ENCODE measurements at regions not wholly inside any gene's neighbourhood (a gene's known extent, or its start where the extent isn't known, plus 50 kb on each side); places are given as distances from the start of the nearest gene placed in this dataset.

DNA sequence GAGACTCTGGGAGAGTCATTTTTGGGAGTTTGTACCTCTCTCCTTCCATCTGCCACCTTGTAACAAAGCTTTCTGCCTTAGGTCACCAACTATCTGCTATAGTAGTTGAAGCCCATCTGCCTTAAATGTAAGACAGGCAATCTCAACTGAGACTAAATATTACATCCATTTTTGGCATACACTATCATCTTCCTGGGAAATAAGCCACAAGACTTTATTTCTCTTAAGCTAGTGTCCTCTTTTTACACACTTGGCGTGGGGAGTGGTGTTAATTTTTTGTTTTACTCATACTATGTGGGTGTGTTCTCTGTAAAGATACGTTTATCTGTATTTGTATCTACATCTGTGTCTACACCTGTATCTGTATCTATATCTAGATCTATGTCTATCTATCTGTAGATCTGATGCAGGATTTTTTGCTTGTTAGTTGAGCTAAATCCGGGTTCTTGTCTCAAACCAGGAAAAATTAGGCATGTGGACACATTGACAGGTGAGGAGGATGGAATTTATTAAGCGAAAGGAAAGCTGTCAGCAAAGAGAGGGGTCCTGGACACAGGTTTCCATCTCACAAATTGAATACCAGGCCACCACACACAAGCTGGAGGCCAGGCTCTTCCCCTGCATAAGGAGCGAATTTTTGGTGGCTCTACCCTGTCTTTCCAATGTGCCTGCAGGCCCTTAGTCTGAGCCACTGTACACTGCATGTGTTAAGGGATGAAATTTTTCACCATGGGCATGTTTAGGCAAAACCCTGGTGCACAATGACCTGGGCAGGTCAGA, 64.8 kb upstream of the RND3 start:
- Histone ChIP-seq H2AFZ (no peak overlapping the region), H3K27ac (ENCODE audit: low read depth) (no peak overlapping the region), H4K20me1 (replicated peaks; ENCODE audit: insufficient read depth) (no peaks in the 10 kb centered on the region), H3K27me3 (ENCODE audit: insufficient read depth) (no peaks in the 10 kb centered on the region), H3K4me1 (ENCODE audit: insufficient read depth) (peaks cover 18% of the 10 kb centered on the region), H3K79me2 (replicated peaks; ENCODE audit: insufficient read depth) (no peaks in the 10 kb centered on the region), H3K4me3 (no peak overlapping the region), H3K9me2 (ENCODE audit: insufficient read depth) (no peaks in the 10 kb centered on the region), H3K36me3 (ENCODE audit: insufficient read depth) (no peaks in the 10 kb centered on the region), H3F3A (replicated peaks; ENCODE audit: low read depth) (no peaks in the 10 kb centered on the region), H3K4me2 (no peak overlapping the region)
- ATAC-seq (no peak), DNase-seq (ENCODE audit: low spot score) (no peak)
- Mint-ChIP-seq H3K27ac (no peak overlapping the region), H3K36me3 (ENCODE audit: low read depth) (no peaks in the 10 kb centered on the region), H3K4me1 (peaks cover 15% of the 10 kb centered on the region), H3K4me3 (no peak overlapping the region), H3K9me3 (no peaks in the 10 kb centered on the region), H3K27me3 (ENCODE audit: insufficient read depth, low read depth, poor library complexity) (no peaks in the 10 kb centered on the region)
- TF ChIP-seq, protein P1, sequence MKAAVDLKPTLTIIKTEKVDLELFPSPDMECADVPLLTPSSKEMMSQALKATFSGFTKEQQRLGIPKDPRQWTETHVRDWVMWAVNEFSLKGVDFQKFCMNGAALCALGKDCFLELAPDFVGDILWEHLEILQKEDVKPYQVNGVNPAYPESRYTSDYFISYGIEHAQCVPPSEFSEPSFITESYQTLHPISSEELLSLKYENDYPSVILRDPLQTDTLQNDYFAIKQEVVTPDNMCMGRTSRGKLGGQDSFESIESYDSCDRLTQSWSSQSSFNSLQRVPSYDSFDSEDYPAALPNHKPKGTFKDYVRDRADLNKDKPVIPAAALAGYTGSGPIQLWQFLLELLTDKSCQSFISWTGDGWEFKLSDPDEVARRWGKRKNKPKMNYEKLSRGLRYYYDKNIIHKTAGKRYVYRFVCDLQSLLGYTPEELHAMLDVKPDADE (IDR thresholded peaks at IDR 0.05) = no peak
- TF ChIP-seq EZH2 (IDR thresholded peaks at IDR 0.05; ENCODE audit: low read depth, unreplicated experiment) = no peak
- TF ChIP-seq ZNF462 (CRISPR knock-in tag; IDR thresholded peaks at IDR 0.05) = no peak
- TF ChIP-seq STAT1 (IDR thresholded peaks at IDR 0.05; ENCODE audit: unreplicated experiment) = no peak
- TF ChIP-seq CTCF (conservative IDR thresholded peaks at IDR 0.05; ENCODE audit: low read depth in 2 of 2) = no peak
- no peak for TF ChIP-seq POLR2AphosphoS5 (IDR thresholded peaks at IDR 0.05; ENCODE audit: low read depth)
- TF ChIP-seq ZNF331 (CRISPR knock-in tag; IDR thresholded peaks at IDR 0.05; ENCODE audit: low read depth) = no peak
- TF ChIP-seq NANOG (IDR thresholded peaks at IDR 0.05; ENCODE audit: borderline replicate concordance) = no peak
- TF ChIP-seq JUNB (IDR thresholded peaks at IDR 0.05; ENCODE audit: unreplicated experiment) = no peak
- no peak for TF ChIP-seq ZNF114 (CRISPR knock-in tag; IDR thresholded peaks at IDR 0.05)
- TF ChIP-seq CREB1 (CRISPR knock-in tag; IDR thresholded peaks at IDR 0.05; ENCODE audit: low read depth) = no peak
- no peak for TF ChIP-seq REST (IDR thresholded peaks at IDR 0.05; ENCODE audit: unreplicated experiment)
- TF ChIP-seq EZH2phosphoT487 (IDR thresholded peaks at IDR 0.05; ENCODE audit: unreplicated experiment) = no peak

All from GM23338 (cell line).